GM23338 (cell line): ENCODE measurements at regions not wholly inside any gene's neighbourhood (a gene's known extent, or its start where the extent isn't known, plus 50 kb on each side); places are given as distances from the start of the nearest gene placed in this dataset.

Experiments used
- CREB1 ChIP-seq: fragments of 250-450 bp; sonication (Bioruptor Pico); IDR thresholded peaks from 2 replicates; pipeline ENCODE4 v1.5.0; 2020; ENCODE audit warnings: low read depth, mild to moderate bottlenecking, moderate library complexity
- EZH2 ChIP-seq: fragments of 200-600 bp; sonication (generic); IDR thresholded peaks from one replicate; pipeline ENCODE4 v1.8.0; 2017; ENCODE audit warnings: antibody characterized with exemption, mild to moderate bottlenecking, low read depth; ENCODE audit not compliant: unreplicated experiment
- EZH2phosphoT487 ChIP-seq: fragments of 200-600 bp; sonication (generic); IDR thresholded peaks from one replicate; pipeline ENCODE4 v1.8.1; 2018; ENCODE audit warnings: antibody characterized with exemption; ENCODE audit not compliant: unreplicated experiment
- POLR2AphosphoS5 ChIP-seq: IDR thresholded peaks from 2 replicates; pipeline ENCODE4 v1.6.1; 2016; ENCODE audit warnings: antibody characterized with exemption, low read depth
- TF ChIP-seq, protein P1 (sequence below), 2 experiments: fragments of 200-600 bp in 1 of 2; sonication (generic) in 1 of 2; conservative IDR thresholded peaks; 2 replicates each; pipeline versions ENCODE4 v1.5.1 to v1.6.1; 2016 to 2017; ENCODE audit warnings: antibody characterized with exemption in 2 of 2, low read depth in 2 of 2, mild to moderate bottlenecking in 2 of 2, moderate library complexity in 1 of 2
- TF ChIP-seq, protein P2 (sequence below): fragments of 250-450 bp; sonication (Bioruptor Pico); IDR thresholded peaks from 2 replicates; pipeline ENCODE4 v1.5.0; 2020; ENCODE audit warnings: mild to moderate bottlenecking, moderate library complexity
- TF ChIP-seq, protein P3 (sequence below): IDR thresholded peaks from one replicate; pipeline ENCODE4 v1.6.1; 2018; ENCODE audit warnings: antibody characterized with exemption; ENCODE audit not compliant: unreplicated experiment

DNA sequence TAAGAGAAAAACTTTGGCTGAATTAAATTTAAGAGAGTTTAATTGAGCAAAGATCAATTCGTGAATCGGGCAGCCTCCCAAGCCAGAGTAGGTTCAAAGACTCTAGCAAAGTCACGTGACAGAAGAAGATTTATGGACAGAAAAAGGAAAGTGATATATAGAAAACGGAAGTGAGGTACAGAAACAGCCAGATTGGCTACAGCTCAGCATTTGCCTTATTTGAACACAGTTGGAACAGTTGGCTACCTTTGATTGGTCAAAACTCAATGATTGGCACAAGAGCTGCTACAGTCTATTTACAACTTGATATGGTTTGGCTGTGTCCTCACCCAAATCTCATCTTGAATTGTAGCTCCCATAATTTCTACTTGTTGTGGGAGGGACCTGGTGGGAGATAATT is 102.6 kb downstream of the PLG start:
- no peak for TF ChIP-seq EZH2
- no peak for TF ChIP-seq EZH2phosphoT487
- TF ChIP-seq, protein P1, sequence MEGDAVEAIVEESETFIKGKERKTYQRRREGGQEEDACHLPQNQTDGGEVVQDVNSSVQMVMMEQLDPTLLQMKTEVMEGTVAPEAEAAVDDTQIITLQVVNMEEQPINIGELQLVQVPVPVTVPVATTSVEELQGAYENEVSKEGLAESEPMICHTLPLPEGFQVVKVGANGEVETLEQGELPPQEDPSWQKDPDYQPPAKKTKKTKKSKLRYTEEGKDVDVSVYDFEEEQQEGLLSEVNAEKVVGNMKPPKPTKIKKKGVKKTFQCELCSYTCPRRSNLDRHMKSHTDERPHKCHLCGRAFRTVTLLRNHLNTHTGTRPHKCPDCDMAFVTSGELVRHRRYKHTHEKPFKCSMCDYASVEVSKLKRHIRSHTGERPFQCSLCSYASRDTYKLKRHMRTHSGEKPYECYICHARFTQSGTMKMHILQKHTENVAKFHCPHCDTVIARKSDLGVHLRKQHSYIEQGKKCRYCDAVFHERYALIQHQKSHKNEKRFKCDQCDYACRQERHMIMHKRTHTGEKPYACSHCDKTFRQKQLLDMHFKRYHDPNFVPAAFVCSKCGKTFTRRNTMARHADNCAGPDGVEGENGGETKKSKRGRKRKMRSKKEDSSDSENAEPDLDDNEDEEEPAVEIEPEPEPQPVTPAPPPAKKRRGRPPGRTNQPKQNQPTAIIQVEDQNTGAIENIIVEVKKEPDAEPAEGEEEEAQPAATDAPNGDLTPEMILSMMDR (conservative IDR thresholded peaks at IDR 0.05; ENCODE audit: low read depth in 2 of 2), result no peak
- no peak for TF ChIP-seq POLR2AphosphoS5
- TF ChIP-seq, protein P2, sequence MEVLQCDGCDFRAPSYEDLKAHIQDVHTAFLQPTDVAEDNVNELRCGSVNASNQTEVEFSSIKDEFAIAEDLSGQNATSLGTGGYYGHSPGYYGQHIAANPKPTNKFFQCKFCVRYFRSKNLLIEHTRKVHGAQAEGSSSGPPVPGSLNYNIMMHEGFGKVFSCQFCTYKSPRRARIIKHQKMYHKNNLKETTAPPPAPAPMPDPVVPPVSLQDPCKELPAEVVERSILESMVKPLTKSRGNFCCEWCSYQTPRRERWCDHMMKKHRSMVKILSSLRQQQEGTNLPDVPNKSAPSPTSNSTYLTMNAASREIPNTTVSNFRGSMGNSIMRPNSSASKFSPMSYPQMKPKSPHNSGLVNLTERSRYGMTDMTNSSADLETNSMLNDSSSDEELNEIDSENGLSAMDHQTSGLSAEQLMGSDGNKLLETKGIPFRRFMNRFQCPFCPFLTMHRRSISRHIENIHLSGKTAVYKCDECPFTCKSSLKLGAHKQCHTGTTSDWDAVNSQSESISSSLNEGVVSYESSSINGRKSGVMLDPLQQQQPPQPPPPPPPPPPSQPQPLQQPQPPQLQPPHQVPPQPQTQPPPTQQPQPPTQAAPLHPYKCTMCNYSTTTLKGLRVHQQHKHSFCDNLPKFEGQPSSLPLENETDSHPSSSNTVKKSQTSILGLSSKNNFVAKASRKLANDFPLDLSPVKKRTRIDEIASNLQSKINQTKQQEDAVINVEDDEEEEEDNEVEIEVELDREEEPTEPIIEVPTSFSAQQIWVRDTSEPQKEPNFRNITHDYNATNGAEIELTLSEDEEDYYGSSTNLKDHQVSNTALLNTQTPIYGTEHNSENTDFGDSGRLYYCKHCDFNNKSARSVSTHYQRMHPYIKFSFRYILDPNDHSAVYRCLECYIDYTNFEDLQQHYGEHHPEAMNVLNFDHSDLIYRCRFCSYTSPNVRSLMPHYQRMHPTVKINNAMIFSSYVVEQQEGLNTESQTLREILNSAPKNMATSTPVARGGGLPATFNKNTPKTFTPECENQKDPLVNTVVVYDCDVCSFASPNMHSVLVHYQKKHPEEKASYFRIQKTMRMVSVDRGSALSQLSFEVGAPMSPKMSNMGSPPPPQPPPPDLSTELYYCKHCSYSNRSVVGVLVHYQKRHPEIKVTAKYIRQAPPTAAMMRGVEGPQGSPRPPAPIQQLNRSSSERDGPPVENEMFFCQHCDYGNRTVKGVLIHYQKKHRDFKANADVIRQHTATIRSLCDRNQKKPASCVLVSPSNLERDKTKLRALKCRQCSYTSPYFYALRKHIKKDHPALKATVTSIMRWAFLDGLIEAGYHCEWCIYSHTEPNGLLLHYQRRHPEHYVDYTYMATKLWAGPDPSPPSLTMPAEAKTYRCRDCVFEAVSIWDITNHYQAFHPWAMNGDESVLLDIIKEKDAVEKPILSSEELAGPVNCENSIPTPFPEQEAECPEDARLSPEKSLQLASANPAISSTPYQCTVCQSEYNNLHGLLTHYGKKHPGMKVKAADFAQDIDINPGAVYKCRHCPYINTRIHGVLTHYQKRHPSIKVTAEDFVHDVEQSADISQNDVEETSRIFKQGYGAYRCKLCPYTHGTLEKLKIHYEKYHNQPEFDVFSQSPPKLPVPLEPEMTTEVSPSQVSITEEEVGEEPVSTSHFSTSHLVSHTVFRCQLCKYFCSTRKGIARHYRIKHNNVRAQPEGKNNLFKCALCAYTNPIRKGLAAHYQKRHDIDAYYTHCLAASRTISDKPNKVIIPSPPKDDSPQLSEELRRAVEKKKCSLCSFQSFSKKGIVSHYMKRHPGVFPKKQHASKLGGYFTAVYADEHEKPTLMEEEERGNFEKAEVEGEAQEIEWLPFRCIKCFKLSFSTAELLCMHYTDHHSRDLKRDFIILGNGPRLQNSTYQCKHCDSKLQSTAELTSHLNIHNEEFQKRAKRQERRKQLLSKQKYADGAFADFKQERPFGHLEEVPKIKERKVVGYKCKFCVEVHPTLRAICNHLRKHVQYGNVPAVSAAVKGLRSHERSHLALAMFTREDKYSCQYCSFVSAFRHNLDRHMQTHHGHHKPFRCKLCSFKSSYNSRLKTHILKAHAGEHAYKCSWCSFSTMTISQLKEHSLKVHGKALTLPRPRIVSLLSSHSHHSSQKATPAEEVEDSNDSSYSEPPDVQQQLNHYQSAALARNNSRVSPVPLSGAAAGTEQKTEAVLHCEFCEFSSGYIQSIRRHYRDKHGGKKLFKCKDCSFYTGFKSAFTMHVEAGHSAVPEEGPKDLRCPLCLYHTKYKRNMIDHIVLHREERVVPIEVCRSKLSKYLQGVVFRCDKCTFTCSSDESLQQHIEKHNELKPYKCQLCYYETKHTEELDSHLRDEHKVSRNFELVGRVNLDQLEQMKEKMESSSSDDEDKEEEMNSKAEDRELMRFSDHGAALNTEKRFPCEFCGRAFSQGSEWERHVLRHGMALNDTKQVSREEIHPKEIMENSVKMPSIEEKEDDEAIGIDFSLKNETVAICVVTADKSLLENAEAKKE, result no peak
- TF ChIP-seq CREB1 (CRISPR knock-in tag), result no peak
- TF ChIP-seq, protein P3, sequence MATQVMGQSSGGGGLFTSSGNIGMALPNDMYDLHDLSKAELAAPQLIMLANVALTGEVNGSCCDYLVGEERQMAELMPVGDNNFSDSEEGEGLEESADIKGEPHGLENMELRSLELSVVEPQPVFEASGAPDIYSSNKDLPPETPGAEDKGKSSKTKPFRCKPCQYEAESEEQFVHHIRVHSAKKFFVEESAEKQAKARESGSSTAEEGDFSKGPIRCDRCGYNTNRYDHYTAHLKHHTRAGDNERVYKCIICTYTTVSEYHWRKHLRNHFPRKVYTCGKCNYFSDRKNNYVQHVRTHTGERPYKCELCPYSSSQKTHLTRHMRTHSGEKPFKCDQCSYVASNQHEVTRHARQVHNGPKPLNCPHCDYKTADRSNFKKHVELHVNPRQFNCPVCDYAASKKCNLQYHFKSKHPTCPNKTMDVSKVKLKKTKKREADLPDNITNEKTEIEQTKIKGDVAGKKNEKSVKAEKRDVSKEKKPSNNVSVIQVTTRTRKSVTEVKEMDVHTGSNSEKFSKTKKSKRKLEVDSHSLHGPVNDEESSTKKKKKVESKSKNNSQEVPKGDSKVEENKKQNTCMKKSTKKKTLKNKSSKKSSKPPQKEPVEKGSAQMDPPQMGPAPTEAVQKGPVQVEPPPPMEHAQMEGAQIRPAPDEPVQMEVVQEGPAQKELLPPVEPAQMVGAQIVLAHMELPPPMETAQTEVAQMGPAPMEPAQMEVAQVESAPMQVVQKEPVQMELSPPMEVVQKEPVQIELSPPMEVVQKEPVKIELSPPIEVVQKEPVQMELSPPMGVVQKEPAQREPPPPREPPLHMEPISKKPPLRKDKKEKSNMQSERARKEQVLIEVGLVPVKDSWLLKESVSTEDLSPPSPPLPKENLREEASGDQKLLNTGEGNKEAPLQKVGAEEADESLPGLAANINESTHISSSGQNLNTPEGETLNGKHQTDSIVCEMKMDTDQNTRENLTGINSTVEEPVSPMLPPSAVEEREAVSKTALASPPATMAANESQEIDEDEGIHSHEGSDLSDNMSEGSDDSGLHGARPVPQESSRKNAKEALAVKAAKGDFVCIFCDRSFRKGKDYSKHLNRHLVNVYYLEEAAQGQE, result no peak
